ENCODE measurements at regions not wholly inside any gene's neighbourhood (a gene's known extent, or its start where the extent isn't known, plus 50 kb on each side); places are given as distances from the start of the nearest gene placed in this dataset.
"Not testable (repeated sequence)": the region's sequence is repeated elsewhere in the genome, so short reads cannot be mapped to it uniquely, and the experiment has no call there.

DNA sequence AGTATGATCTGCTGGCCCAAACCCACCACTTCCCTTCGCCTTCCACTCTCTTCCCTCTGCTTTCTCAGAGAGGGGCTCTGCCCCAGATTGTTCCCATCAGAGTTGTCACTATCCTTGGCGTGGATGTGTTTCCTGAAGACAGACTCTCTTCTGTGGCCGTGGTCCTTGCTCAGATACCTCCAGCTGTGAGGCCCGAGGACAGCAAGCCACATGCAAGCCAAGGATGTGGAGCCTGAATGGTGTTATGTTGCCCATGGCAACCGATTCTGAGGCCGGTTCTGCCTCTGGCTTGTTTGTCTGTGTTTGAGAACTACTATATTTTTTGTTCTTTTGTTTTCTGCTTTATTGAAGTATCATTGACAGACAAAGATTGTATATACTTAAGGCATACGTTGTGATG, 247.4 kb upstream of the PODXL start:
- no peak for DNase-seq (ENCODE audit: low read depth in 3 of 3, low spot score in 1 of 3)

GRCh38 chr7:131802195-131802864, 245.9 kb upstream of the PODXL start:
- no peak for DNase-seq (ENCODE audit: low read depth in 3 of 3, low spot score in 1 of 3)

DNA sequence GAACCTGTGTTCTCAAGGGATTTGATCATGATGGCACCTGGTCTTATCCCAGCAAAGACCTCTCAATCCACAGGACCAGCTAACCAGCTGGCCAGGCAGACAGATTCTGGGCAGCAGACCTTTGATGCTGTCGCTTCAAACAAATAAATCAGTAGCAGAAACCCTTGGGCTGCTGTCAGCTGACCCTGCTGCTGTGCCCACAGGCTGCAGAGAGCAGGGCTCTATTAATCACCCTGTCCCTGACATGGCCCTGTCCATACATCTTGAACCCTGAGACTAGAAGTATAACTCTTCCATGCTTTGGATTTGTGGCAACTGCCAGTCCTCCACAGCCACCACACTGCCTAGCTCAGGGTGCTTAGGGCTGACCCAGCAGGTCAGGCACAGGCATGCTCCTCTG, 244.1 kb upstream of the PODXL start:
- DNase-seq (ENCODE audit: low read depth in 3 of 3, low spot score in 1 of 3): no peak

DNA sequence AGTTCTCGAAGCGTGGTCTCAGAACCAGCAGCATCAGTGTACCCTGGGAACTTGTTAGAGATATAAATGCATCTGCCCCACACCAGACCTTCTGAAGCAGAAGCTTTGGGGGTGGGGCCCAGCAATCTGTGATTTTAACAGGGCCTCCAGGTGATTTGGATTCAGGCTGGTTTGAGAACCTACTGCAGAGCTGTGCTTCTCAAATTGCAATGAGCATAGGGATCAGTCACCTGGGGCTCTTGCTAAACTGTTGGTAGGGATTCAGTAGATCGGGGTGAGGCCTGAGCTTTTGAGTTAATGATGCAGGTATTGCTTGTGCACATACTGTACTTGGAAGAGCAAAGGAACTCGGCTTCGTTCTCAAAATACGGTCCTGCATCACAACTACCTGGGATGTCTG, 243.6 kb upstream of the PODXL start:
- DNase-seq (ENCODE audit: low read depth in 3 of 3, low spot score in 1 of 3): no peak

- DNase-seq (ENCODE audit: low read depth in 3 of 3, low spot score in 1 of 3): no peak
Observed at GRCh38 chr7:131797841-131798240, 241.4 kb upstream of the PODXL start.

- no peak for DNase-seq (ENCODE audit: low read depth in 3 of 3, low spot score in 1 of 3)
Observed at GRCh38 chr7:131795400-131795799, 239.0 kb upstream of the PODXL start.

- DNase-seq (ENCODE audit: low read depth in 3 of 3, low spot score in 1 of 3): no peak
Observed at GRCh38 chr7:131792311-131792710, 235.9 kb upstream of the PODXL start.

- no peak for DNase-seq (ENCODE audit: low read depth in 3 of 3, low spot score in 1 of 3)
Observed at GRCh38 chr7:131787101-131787500, 230.7 kb upstream of the PODXL start.

- DNase-seq (ENCODE audit: low read depth in 3 of 3, low spot score in 1 of 3): no peak
Observed at GRCh38 chr7:131786204-131786603, 229.8 kb upstream of the PODXL start.

- DNase-seq (ENCODE audit: low read depth in 3 of 3, low spot score in 1 of 3): no peak
Observed at GRCh38 chr7:131778601-131779000, 222.2 kb upstream of the PODXL start.

- DNase-seq (ENCODE audit: low read depth in 3 of 3, low spot score in 1 of 3): no peak
Observed at GRCh38 chr7:131774419-131775220, 218.2 kb upstream of the PODXL start.

DNA sequence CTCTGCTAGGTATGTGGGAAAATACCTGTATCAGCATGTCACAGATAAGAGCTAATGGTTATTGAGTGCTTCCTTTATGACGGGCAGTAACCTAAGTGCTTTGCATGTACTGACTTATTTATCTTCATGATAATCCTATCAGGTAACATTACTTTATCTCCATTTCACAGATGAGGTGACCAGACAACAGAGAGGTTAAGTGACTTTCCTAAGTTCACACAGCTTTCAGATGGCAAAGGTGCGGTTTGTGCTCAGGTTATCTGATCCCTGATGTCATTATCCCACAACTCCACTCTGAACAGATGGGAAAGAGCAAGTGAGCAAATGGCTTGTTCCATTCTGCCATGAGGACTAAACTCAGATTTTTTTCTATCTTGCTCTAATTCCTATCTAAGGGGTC, 217.0 kb upstream of the PODXL start:
- no peak for DNase-seq (ENCODE audit: low read depth in 3 of 3, low spot score in 1 of 3)

DNA sequence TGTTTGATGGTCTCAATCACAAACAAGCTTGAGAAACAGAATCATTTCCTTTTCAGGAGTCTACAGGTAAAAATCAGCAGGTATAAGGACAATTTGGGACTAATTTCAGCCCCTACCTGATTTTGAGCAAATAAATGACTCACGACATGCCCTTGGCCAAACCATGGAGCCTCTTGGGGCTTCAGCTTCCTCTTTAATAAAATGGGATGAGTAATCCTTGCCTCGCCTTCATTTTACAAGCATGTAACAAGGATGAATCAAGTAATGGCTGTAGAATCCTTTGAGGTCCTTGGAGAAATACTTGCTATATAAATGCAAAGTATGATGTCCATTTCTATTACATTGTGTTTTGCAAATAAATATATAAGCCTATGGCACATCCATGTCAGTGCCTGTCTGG, 212.8 kb upstream of the PODXL start:
- DNase-seq (ENCODE audit: low read depth in 3 of 3, low spot score in 1 of 3): no peak

GRCh38 chr7:131767591-131767990, 211.2 kb upstream of the PODXL start:
- DNase-seq (ENCODE audit: low read depth in 3 of 3, low spot score in 1 of 3): no peak

GRCh38 chr7:131765575-131765974, 209.1 kb upstream of the PODXL start:
- DNase-seq (ENCODE audit: low read depth in 3 of 3, low spot score in 1 of 3): no peak

GRCh38 chr7:131764143-131764775, 207.8 kb upstream of the PODXL start:
- DNase-seq (ENCODE audit: low read depth in 3 of 3, low spot score in 1 of 3): no peak

DNA sequence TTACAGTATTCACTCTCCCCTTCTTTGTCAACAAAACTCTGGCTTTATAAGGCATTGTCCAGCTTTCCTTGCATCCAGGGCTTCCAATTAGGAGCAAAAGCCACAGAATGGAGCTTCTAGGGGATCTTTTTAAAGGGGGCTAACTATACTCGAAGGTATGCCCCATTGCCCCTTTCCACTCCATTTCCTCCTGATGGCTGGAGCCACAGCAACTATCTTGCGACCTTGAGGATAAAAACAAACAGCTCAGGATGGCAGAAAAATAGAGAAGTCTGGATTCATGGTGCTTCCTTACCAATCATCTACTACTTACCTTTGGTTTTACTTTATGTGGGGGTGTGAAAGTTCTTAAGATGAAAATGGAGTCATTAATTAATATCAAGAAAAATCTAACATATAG, 206.3 kb upstream of the PODXL start:
- DNase-seq (ENCODE audit: low read depth in 3 of 3, low spot score in 1 of 3): no peak

DNA sequence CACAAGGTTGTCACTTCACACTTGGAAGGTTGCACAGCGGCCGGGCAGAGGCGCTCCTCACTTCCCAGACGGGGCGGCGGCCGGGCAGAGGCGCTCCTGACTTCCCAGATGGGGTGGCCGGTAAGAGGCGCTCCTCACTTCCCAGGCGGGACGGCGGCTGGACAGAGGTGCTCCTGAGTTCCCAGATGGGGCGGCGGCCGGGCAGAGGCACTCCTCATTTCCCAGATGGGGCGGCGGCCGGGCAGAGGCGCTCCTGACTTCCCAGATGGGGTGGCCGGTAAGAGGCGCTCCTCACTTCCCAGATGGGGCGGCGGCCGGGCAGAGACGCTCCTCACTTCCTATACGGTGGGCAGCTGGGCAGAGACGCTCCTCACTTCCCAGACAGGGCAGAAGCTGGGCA, 199.4 kb upstream of the PODXL start:
- DNase-seq (ENCODE audit: low read depth in 3 of 3, low spot score in 1 of 3): not testable (repeated sequence)

DNA sequence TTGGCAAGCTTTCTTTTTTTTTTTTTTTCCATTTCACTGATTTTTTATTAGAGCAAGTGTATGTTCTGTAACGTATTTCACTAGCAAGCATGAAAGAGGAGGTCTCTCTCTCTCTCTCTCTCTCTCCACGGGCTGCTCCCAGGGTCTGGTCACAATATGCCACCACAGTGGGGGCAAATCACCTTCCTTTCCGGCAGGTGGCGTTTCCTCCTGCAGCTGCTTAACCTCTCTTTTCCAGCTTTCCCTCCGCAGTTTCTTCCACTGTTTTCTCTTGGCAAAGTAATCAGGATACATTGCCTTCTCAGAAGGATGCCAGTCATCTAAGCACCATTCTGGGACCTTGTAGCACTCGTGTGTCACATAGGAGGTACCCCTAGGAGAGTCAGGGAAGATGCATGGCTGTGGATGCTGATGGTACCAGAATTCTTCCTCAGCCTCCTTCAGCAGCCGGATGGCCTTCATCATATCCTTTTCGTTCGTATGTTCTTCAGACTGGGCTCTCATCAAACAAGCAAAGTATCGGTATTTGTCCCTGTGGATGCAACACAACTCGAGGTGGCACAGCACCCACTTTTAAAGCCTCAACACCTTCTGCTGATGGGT, 197.3 kb upstream of the PODXL start:
- no peak for DNase-seq (ENCODE audit: low read depth in 3 of 3, low spot score in 1 of 3)

GRCh38 chr7:131747658-131748232, 191.3 kb upstream of the PODXL start:
- no peak for DNase-seq (ENCODE audit: low read depth in 3 of 3, low spot score in 1 of 3)

DNA sequence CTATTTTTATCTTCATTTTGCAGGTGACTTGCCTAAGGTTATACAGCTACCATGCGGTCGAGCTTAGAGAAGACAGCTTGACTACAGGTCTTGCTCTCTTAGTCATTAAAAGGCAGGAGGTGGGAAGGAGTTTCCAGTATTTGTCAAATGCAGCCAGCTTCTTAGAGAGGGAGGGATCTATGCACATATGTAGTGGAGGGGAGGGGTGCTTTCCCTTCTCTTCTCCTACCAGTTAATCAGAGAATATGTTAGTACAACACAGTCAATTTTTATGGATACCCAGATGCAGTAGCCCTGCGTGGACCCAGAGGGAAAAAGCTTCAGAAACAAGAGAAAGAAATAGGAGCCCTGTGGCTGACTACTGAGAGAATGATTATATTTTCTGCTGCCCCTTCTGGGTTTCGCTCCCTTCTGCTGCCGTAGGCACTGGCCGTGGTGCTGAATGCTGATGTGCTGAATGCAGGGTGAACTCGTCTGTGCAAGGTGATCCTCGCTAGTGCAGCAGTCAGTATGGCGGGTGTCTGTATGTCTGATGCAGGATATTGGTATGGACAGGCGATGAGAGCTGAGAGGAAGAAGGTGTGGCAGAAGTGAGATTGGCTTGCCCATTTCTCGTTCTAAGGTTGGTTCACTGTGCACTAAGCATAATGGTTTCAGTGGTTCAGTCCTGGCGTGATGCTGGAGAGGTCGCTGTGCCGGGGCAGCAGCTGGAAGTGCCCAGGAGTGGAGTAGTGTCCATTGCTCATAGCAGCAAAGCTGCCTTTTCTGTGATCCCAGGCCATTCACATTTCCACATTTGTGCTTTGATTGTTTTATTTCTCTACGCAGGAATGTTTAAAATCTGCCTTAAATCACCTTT, 189.2 kb upstream of the PODXL start:
- DNase-seq (ENCODE audit: low read depth in 3 of 3, low spot score in 1 of 3): no peak

All from stimulated activated CD4-positive, alpha-beta T cell treated with anti-CD3 and anti-CD28 coated beads, TNF-alpha, amount 100 ng/mL, for 1 hour (primary cell).